Retinal pigment epithelial cell (primary cell): ENCODE measurements at regions not wholly inside any gene's neighbourhood (a gene's known extent, or its start where the extent isn't known, plus 50 kb on each side); places are given as distances from the start of the nearest gene placed in this dataset.

ENCODE experiments used
- DNase-seq: peaks from one replicate; pipeline ENCODE4 v3.0.0-alpha.2; 2010; ENCODE audit warnings: low read depth
- H3K4me3 ChIP-seq: 2 replicates; pipeline ENCODE4 v1.5.1; 2011; ENCODE audit warnings: mild to moderate bottlenecking, low read length, control low read depth, moderate library complexity
- CTCF ChIP-seq: conservative IDR thresholded peaks from 2 replicates; pipeline ENCODE4 v1.5.1; 2011; ENCODE audit warnings: low read depth, low read length, control low read depth, inconsistent platforms

- no peak overlapping the region for H3K4me3 ChIP-seq
- no peak for TF ChIP-seq CTCF
- DNase-seq: no peak
Observed at GRCh38 chr13:107563099-107563925, 652.0 kb downstream of the LIG4 start.

- TF ChIP-seq CTCF: no peak
- no peak overlapping the region for H3K4me3 ChIP-seq
- no peak for DNase-seq
Observed at GRCh38 chr13:107562203-107562602, 653.1 kb downstream of the LIG4 start.

GRCh38 chr13:107554460-107554859 is 660.9 kb downstream of the LIG4 start:
- no peak overlapping the region for H3K4me3 ChIP-seq
- TF ChIP-seq CTCF: no peak
- DNase-seq: no peak

- no peak for TF ChIP-seq CTCF
- DNase-seq: no peak
- no peak overlapping the region for H3K4me3 ChIP-seq
Observed at GRCh38 chr13:107553838-107554237, 661.5 kb downstream of the LIG4 start.

- peak; percentile 33 for DNase-seq
- TF ChIP-seq CTCF: no peak
- H3K4me3 ChIP-seq: no peak overlapping the region
Observed at GRCh38 chr13:107551521-107551920, 663.8 kb downstream of the LIG4 start.

GRCh38 chr13:107548338-107548737 is 667.0 kb downstream of the LIG4 start:
- no peak for TF ChIP-seq CTCF
- DNase-seq: no peak
- no peak overlapping the region for H3K4me3 ChIP-seq

GRCh38 chr13:107545946-107546502 is 669.3 kb downstream of the LIG4 start:
- no peak for TF ChIP-seq CTCF
- peak; percentile 40 for DNase-seq
- no peak overlapping the region for H3K4me3 ChIP-seq
